ENCODE measurements at regions not wholly inside any gene's neighbourhood (a gene's known extent, or its start where the extent isn't known, plus 50 kb on each side); places are given as distances from the start of the nearest gene placed in this dataset.

GRCh38 chr2:191783416-191783815, 63.5 kb downstream of the CAVIN2 start:
- TF ChIP-seq ZNF112 (tag by site-specific recombination; IDR thresholded peaks at IDR 0.05): no peak
- Histone ChIP-seq H3K9me3 (ENCODE audit: control insufficient read depth, insufficient read depth, low read depth, low read length) (no peaks in the 10 kb centered on the region), H3K4me3 (ENCODE audit: low read depth, low read length) (no peak overlapping the region), H3K27ac (ENCODE audit: extremely low read depth, low read depth, low read length) (no peak overlapping the region), H3K36me3 (ENCODE audit: control insufficient read depth in 2 of 2, insufficient read depth in 1 of 2, low read length in 2 of 2) (no peaks in the 10 kb centered on the region), H3K4me1 (ENCODE audit: control insufficient read depth, insufficient read depth, low read length) (no peaks in the 10 kb centered on the region)
- ChIA-PET CTCF (interaction anchor here (1.2 kb wide), 1 partner anchor 26 kb away, joined by 5 read pairs; no protein-coding TSS in a partner anchor), POLR2A (no interaction called here)

Data from HEK293 (cell line).